Osteoblast (primary cell): ENCODE measurements at regions not wholly inside any gene's neighbourhood (a gene's known extent, or its start where the extent isn't known, plus 50 kb on each side); places are given as distances from the start of the nearest gene placed in this dataset.
"Not testable (repeated sequence)": the region's sequence is repeated elsewhere in the genome, so short reads cannot be mapped to it uniquely, and the experiment has no call there.

Source experiments
- DNase-seq: peaks from one replicate; pipeline ENCODE4 v3.0.0; 2011; ENCODE audit warnings: low spot score, mixed read lengths; ENCODE audit not compliant: insufficient read length; ENCODE audit errors: missing footprints
- H2AFZ ChIP-seq: 2 replicates; pipeline ENCODE4 v1.6.0; 2011; ENCODE audit warnings: mild to moderate bottlenecking, low read length
- H3K27ac ChIP-seq: 2 replicates; pipeline ENCODE4 v1.5.1; 2011; ENCODE audit warnings: mild to moderate bottlenecking, low read depth, low read length, moderate library complexity
- H3K27me3 ChIP-seq: 2 replicates; pipeline ENCODE4 v1.6.0; 2012; ENCODE audit warnings: mild to moderate bottlenecking, control low read depth, inconsistent platforms, low read length, moderate library complexity; ENCODE audit not compliant: insufficient read depth
- H3K36me3 ChIP-seq: 2 replicates; pipeline ENCODE4 v1.5.1; 2011; ENCODE audit warnings: mild to moderate bottlenecking, low read length, control low read depth, moderate library complexity; ENCODE audit not compliant: insufficient read depth
- H3K4me1 ChIP-seq: 2 replicates; pipeline ENCODE4 v1.5.1; 2011; ENCODE audit warnings: mild to moderate bottlenecking, low read length, control low read depth, moderate library complexity; ENCODE audit not compliant: insufficient read depth
- H3K4me2 ChIP-seq: 2 replicates; pipeline ENCODE4 v1.6.0; 2011; ENCODE audit warnings: mild to moderate bottlenecking, low read length; ENCODE audit not compliant: insufficient read depth
- H3K4me3 ChIP-seq: fragments of 200-600 bp; sonication (generic); 3 replicates; pipeline ENCODE4 v1.5.1; 2012; ENCODE audit warnings: mild to moderate bottlenecking, low read length, inconsistent platforms; ENCODE audit not compliant: insufficient read depth
- H3K79me2 ChIP-seq: 2 replicates; pipeline ENCODE4 v1.6.0; 2012; ENCODE audit warnings: mild to moderate bottlenecking, low read length, control low read depth, inconsistent platforms; ENCODE audit not compliant: insufficient read depth
- H3K9me3 ChIP-seq: 2 replicates; pipeline ENCODE4 v1.5.1; 2011; ENCODE audit warnings: low read depth, low read length, control low read depth
- H4K20me1 ChIP-seq: 2 replicates; pipeline ENCODE4 v1.6.0; 2012; ENCODE audit warnings: mild to moderate bottlenecking, low read length, control low read depth; ENCODE audit not compliant: insufficient read depth
- CTCF ChIP-seq: IDR thresholded peaks from 2 replicates; pipeline ENCODE4 v1.5.1; 2011; ENCODE audit warnings: mild to moderate bottlenecking, low read depth, low read length, moderate library complexity; ENCODE audit errors: extremely low read depth

GRCh38 chr4:33107814-33108213 is 2387.6 kb downstream of the PCDH7 start:
- H3K79me2 ChIP-seq: no peaks in the 10 kb centered on the region
- no peak overlapping the region for H2AFZ ChIP-seq
- H3K4me2 ChIP-seq: no peak overlapping the region
- H3K4me1 ChIP-seq: no peaks in the 10 kb centered on the region
- H3K4me3 ChIP-seq: no peak overlapping the region
- no peaks in the 10 kb centered on the region for H4K20me1 ChIP-seq
- no peaks in the 10 kb centered on the region for H3K27me3 ChIP-seq
- no peaks in the 10 kb centered on the region for H3K36me3 ChIP-seq
- no peak overlapping the region for H3K27ac ChIP-seq
- DNase-seq: no peak
- no peaks in the 10 kb centered on the region for H3K9me3 ChIP-seq
- TF ChIP-seq CTCF: no peak

GRCh38 chr4:33111117-33111516 is 2390.9 kb downstream of the PCDH7 start:
- Histone ChIP-seq H3K4me3 (no peak overlapping the region), H4K20me1 (no peaks in the 10 kb centered on the region), H3K27me3 (no peaks in the 10 kb centered on the region), H3K9me3 (no peaks in the 10 kb centered on the region), H2AFZ (no peak overlapping the region), H3K4me2 (no peak overlapping the region), H3K79me2 (no peaks in the 10 kb centered on the region), H3K4me1 (no peaks in the 10 kb centered on the region), H3K36me3 (no peaks in the 10 kb centered on the region), H3K27ac (no peak overlapping the region)
- no peak for TF ChIP-seq CTCF
- DNase-seq: no peak

- no peak overlapping the region for H3K4me2 ChIP-seq
- TF ChIP-seq CTCF: no peak
- no peaks in the 10 kb centered on the region for H3K4me1 ChIP-seq
- no peaks in the 10 kb centered on the region for H3K27me3 ChIP-seq
- no peak for DNase-seq
- H2AFZ ChIP-seq: no peak overlapping the region
- no peaks in the 10 kb centered on the region for H3K36me3 ChIP-seq
- H3K9me3 ChIP-seq: no peaks in the 10 kb centered on the region
- H3K79me2 ChIP-seq: no peaks in the 10 kb centered on the region
- no peaks in the 10 kb centered on the region for H4K20me1 ChIP-seq
- no peak overlapping the region for H3K27ac ChIP-seq
- no peak overlapping the region for H3K4me3 ChIP-seq
Measured at GRCh38 chr4:33116871-33117270, 2396.7 kb downstream of the PCDH7 start.

GRCh38 chr4:33126002-33126401 is 2405.8 kb downstream of the PCDH7 start:
- H2AFZ ChIP-seq: no peak overlapping the region

GRCh38 chr4:33130662-33131061 is 2410.5 kb downstream of the PCDH7 start:
- not testable (repeated sequence) for H3K27ac ChIP-seq, H3K9me3 ChIP-seq, H3K4me1 ChIP-seq, H3K36me3 ChIP-seq, DNase-seq, H3K79me2 ChIP-seq, H4K20me1 ChIP-seq, H3K27me3 ChIP-seq, H3K4me2 ChIP-seq, H3K4me3 ChIP-seq, H2AFZ ChIP-seq

More at GRCh38 chr4:33126002-33126401, 2405.8 kb downstream of the PCDH7 start:
- Histone ChIP-seq H3K27ac (no peak overlapping the region), H3K36me3 (no peaks in the 10 kb centered on the region), H4K20me1 (no peaks in the 10 kb centered on the region), H3K27me3 (no peaks in the 10 kb centered on the region), H3K4me3 (no peak overlapping the region), H3K9me3 (peaks cover 6% of the 10 kb centered on the region), H3K4me2 (no peak overlapping the region), H3K4me1 (no peaks in the 10 kb centered on the region), H3K79me2 (no peaks in the 10 kb centered on the region)
- TF ChIP-seq CTCF: no peak
- no peak for DNase-seq
